ENCODE measurements at regions not wholly inside any gene's neighbourhood (a gene's known extent, or its start where the extent isn't known, plus 50 kb on each side); places are given as distances from the start of the nearest gene placed in this dataset.
"Not testable (repeated sequence)": the region's sequence is repeated elsewhere in the genome, so short reads cannot be mapped to it uniquely, and the experiment has no call there.

DNA sequence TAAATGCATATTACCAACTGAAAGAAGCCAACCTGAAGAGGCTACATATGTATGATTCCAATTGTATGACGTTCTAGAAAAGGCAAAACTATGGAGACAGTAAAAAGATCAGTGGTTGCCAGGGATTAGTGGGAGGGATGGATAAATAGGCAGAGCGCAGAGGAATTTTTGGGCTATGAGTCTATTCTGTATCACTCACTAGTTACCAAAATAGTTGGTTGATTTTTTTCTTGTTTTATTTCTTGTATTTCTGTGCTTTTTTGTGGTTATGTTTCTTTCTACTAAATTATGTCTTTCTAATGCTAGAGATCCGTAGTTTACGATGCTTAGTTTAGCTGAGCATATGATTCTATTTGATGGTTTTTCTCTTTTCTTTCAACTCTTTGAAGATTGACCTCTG lies 277.9 kb upstream of the NBPF12 start:
- not testable (repeated sequence) for FAIRE-seq; DNase-seq (ENCODE audit: extremely low spot score, insufficient read length, low read depth)

DNA sequence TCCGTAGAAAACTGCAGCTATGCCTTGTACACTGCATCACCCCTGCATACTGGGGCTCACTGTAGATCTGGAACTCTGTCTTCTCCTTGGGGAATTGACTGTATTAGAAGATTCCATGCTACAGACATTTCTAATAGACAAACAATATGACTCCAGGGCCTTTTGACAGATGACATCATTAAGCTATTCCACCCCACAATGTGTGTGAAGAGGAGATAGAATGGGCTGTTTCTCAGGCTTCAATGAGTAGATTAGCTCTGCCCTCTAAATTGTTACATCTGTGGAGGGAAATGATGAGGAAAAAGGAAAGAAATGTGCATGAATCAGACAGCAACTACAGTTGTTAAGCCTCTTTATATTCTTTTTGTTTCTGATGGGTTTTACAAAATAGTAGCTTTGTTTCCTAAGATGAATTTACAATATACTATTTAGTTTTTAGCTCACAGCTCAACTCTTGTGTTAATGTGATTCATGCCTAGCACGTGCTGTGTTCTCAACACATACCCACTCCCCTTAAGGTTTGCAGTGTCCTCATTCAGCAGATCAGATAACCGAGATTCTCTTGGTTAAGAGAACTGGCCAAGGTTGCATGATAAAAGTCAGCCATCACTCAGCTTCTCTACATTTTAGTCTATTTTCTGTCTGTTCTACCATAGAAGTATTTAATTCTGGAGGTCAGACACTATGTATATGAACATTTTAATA lies 281.6 kb upstream of the NBPF12 start:
- not testable (repeated sequence) for FAIRE-seq; DNase-seq (ENCODE audit: extremely low spot score, insufficient read length, low read depth)

DNA sequence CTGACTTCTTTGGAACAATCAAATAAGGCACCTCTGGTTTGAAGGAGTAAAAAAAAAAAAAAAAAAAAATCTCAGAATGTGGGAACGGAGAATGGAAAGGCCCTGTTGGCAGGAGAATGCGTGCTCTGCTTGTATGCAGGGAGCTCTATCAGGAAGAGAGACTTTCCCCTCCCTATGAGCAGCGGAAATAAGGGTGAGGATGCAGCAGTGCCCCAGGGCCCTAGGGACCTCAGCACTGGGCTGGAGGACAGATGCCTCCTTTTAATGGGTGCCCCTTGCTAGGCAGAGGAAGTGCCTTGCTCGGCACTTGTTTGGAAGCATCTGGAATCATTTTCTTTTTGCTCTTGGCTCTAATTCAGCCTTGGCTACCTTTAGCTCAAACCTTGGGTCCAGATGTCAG lies 283.4 kb upstream of the NBPF12 start:
- FAIRE-seq; DNase-seq (ENCODE audit: extremely low spot score, insufficient read length, low read depth): not testable (repeated sequence)

DNA sequence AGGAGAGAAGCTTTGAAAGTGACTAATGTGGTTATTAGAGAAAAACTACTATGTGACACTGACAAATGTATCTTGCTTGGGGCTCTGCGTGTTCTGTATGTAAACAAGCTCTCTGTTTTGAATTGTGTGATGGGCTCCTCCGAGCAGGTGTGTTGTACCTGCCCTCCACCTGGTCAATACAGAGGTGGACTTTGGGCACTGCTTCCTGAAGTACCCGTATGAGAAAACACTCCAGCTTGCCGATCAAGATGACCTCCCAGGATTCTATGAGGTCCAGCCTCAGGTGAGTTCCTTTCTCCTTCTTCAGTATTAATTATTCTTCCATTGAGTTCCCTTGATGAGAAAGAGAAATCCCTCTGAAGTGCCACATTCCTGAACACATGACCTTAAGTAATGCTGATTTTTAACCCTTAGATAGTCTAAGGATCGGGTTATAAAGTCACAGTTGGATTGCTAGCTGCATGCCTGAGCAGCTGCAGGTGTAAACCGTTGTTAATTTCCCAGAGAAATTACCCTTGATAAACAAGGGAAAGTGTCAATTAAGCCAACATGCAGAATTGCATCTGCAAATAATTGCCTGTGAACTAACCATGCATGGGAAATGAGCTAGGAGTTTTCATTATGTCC lies 292.0 kb upstream of the NBPF12 start:
- FAIRE-seq, result not testable (repeated sequence)

DNA sequence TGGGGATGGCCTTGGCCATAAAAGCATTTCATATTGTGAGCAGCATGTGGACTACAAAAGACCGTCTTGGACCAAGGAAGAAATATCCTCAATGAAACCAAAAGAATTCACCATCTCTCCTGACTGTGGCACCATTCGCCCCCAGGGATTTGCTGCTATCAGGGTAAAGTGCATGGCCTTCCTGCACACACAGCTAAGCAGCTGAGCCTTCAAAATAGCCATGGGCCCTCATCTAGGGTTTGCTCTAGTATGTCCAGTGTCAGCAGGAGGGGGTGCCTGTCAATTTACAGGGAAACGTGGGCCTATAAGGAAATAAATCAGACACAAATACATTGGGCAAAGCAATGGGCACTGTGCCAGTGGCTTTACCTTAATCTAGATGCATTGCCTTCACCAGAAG lies 296.6 kb upstream of the NBPF12 start:
- not testable (repeated sequence) for DNase-seq (ENCODE audit: extremely low spot score, insufficient read length, low read depth); FAIRE-seq

More for the DNA sequence above, 292.0 kb upstream of the NBPF12 start:
- DNase-seq (ENCODE audit: extremely low spot score, insufficient read length, low read depth), result not testable (repeated sequence)

DNA sequence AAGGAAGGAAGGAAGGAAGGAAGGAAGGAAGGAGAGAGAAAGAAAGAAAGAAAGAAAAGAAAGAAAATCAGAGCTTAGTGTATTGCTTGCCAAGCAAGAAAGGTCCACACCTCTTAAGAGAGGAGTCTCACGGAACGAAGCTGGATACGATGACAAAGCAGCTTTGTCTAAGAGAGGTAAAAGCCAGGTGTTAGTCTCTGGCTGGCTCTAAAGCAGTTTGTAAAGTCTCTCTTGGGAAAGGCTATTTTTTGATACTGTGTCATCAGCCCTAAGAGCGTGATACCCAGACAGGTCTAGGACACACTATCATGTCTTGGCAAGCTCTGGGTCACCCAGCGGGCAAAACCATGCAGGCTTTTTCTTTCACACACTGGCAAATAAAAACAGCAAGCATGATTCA lies 297.5 kb upstream of the NBPF12 start:
- DNase-seq (ENCODE audit: extremely low spot score, insufficient read length, low read depth); FAIRE-seq: not testable (repeated sequence)

DNA sequence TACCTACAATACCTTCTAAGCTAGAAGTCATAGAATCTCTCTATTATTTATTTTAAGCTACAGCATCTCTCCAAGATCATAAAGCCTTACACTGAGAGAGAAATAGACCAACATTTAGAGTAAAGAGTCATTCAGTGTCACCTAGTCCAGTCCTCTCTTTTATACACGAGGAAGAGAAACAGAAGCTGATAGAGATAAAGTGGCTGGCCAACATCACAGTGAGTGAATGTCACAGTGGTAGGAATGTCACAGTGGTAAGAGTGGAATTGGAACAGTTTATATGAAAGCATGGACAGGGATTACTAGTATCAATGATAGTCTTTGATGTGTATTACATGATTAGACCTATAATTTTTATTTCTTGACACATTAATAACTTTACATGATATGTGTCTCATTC lies 307.8 kb upstream of the NBPF12 start:
- FAIRE-seq; DNase-seq (ENCODE audit: extremely low spot score, insufficient read length, low read depth): not testable (repeated sequence)

DNA sequence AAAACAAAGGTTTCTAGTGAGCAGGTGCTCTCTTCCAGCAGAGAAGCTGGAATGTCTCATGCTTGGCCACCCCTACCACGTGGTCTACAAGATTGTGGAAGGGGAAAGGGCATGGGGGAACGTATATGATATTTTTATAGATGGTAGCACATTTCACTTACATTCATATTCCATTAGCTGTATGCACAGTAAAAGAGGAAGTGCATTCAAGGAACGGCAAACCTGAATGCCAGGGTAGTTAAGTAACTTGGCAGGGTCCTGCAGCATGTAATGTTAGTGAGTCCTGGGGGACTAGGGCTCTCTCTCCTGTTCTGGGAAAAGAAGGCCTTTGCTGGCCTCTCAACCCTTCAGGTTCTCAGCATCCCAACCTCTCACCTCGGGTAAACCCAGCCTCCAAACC lies 319.5 kb upstream of the NBPF12 start:
- FAIRE-seq; DNase-seq (ENCODE audit: extremely low spot score, insufficient read length, low read depth): not testable (repeated sequence)

DNA sequence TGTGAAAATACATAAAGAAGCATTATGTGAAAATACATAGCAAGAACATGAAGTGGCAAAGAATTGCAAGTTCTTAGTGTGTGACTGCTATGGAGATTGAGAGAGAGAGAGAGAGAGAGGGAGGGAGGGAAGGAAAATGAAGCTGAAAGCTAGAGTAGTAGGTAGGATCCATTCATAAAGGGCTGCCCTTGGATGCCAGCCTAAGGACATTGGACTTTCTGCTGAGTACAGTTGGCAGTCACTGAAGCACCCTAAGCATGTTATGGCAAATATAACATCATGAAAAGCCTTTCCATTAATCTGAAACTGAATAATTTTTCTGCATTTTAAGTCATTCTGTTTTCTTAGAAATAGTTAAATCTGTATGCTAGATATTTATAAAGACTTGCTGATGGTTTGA lies 333.4 kb upstream of the NBPF12 start:
- FAIRE-seq; DNase-seq (ENCODE audit: extremely low spot score, insufficient read length, low read depth): not testable (repeated sequence)

DNA sequence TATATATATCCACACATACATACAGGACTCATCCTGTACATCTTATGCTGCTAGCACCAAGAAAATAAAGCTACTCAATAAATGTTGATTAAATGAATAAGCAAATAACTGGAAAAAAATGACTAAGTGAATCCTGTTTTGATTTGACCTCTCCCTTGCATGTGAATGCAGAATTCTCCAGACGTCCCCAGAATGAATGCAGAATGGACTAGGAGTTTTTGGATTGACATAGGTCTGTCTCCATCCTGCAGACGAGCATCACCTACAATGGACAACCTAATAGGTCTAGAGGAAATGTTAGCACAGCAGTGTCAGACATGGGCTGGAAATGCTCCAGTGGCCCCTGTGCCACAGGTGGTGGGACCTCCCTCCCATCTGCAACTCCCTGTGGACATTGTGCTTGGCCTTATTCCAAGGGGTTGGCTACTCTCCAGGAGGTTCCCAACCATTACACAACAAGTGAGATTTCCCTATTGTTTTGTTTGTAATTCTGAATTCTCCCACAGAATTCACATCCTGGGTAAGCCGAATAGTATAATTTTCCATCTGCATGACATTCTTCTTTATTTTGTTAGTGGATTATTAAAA lies 337.3 kb upstream of the NBPF12 start:
- not testable (repeated sequence) for DNase-seq (ENCODE audit: extremely low spot score, insufficient read length, low read depth); FAIRE-seq

DNA sequence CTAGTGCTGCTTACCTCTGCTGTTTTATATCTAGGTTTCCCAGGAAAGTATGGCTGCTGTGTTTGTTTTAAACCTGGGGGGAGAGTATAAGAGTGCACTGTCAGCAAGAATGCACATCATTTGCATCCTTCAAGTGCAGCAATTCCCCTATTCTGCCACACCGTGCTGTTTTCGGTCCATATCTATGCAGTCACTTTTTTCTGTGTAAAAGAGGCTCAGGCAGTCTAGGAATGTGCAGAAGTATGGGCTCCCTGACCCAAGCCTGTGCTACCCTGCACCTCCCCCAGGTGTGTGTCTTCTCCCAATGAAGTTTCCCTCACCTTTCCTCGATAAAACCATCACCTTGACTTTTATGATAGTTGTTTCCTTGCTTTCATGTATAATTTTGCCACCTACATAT lies 338.2 kb upstream of the NBPF12 start:
- FAIRE-seq; DNase-seq (ENCODE audit: extremely low spot score, insufficient read length, low read depth): not testable (repeated sequence)

DNA sequence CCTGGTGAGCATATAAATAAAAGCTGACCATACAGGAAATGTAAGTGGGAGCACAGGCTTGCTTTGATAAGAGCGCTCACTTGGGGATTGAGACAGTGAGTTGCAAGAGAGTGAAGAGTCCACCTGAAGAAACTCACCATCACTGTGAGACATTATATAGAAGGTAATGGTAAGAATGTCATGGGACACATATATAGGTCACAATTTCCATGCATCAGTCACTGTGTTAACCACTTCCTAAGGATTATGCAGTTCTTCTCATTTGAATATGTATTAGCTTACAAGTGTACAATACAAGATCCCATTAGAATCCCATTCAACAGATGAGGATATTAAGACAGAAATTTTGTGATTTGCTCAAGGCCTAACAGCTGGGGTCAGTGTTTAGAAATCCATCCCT lies 352.4 kb upstream of the NOTCH2NLA start:
- FAIRE-seq, result not testable (repeated sequence)

DNA sequence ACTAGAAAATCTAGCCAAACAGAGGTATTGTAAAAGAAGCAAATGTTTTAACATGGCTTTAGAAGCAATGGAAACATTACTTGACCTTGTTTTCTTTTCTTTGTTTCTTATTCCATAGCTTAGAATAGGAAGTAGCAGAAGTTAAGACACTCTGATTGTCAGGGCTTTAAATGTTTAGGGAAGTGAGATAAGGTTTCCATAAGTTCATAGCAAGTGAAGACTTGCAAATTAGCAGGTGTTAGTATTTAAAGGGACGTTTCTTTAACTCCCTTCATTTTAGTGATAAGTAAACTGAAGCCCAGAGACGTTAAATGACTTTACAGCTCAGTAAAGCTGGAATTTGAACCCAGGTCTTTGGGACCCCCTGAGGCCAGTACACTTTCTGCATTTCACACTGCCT lies 338.7 kb upstream of the NOTCH2NLA start:
- DNase-seq (ENCODE audit: extremely low spot score, insufficient read length, low read depth); FAIRE-seq: not testable (repeated sequence)

More for the DNA sequence above, 352.4 kb upstream of the NOTCH2NLA start:
- not testable (repeated sequence) for DNase-seq (ENCODE audit: extremely low spot score, insufficient read length, low read depth)

DNA sequence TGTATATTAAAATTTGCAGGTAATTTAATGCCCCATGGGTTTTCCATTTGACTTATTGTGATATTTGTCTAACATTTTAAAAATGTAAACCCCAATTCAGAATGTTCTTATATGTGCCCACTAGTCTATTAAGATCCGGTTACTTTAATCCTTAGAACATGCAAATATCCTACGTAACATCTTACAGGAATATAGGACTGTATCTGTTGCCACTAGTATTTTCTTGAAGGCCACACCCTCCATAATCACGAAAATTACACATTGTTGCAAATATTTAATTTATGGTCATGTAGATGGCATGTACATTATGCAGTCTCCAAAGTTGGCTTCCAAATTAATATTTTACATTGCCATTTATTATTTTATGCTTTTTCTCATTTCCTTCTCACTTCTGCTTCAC lies 329.2 kb upstream of the NOTCH2NLA start:
- not testable (repeated sequence) for FAIRE-seq; DNase-seq (ENCODE audit: extremely low spot score, insufficient read length, low read depth)

DNA sequence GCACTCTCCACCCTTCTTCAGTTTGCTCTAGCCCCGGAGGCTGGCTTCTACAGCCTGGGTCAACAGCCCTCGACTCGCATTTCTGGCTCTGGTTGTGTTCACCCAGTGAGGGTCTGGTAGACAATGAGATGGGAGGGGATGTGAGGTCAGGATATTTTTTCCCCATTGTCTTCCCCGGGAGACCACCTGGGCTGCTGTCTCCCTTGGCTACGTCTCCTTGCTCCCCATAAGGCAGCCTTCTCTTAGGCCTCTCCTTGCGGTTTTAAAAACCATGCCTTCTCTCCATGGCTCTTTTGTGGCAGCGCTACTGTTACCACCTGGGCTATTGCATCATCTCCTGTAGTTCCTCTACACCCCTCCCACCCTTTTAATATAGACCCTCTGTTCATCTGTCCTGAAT lies 327.6 kb upstream of the NOTCH2NLA start:
- DNase-seq (ENCODE audit: extremely low spot score, insufficient read length, low read depth); FAIRE-seq: not testable (repeated sequence)

DNA sequence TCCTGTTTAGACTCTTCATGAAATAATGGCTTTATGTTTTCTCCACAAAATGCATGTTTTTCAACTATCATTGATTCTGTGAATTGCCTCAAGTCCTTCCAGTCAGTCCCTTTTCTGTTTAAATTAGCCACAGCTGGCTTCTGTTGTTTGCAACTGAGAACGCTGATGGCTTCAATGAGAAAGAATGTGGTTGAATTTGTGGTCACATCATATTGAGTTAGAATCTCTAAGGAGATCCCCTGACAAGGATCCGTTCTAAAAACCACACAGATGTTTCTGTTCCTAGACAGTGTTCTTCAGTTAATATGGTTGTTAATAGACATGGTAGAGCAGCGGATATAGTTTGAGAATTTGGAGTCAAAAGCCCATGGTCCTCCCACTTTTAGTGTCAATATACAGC lies 323.6 kb upstream of the NOTCH2NLA start:
- DNase-seq (ENCODE audit: extremely low spot score, insufficient read length, low read depth); FAIRE-seq: not testable (repeated sequence)

DNA sequence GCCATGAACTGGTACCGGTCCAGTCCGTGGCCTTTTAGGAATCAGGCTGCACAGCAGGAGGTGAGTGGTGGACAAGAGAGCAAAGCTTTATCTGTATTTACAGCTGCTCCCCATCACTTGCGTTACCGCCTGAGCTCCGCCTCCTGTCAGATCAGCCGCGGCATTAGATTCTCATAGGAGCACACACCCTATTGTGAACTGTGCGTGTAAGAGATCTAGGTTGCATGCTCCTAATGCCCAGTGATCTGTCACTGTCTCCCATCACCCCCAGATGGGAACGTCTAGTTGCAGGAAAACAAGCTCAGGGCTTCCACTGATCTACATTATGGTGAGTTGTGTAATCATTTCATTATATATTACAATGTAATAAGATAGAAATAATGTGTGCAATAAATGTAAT lies 319.9 kb upstream of the NOTCH2NLA start:
- DNase-seq (ENCODE audit: extremely low spot score, insufficient read length, low read depth); FAIRE-seq: not testable (repeated sequence)

DNA sequence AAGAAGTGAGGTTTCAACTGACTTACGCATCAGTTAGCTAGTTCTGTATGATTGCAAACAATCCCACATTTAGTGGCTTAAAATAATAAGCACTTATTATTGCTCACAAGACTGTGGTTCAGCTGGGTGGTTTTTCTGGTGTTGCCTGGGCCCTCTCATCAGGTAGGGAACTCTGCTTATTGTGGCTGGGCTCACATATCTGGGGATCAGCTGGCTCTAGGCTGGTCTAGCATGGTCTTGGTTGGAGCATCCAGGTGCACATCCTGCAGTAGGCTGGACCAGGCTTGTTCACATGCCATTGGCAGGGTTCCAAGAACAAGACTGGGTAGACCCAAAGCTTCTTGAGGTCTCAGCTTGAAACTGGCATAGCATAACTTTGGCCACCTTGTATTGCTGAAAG lies 317.4 kb upstream of the NOTCH2NLA start:
- not testable (repeated sequence) for DNase-seq (ENCODE audit: extremely low spot score, insufficient read length, low read depth); FAIRE-seq

DNA sequence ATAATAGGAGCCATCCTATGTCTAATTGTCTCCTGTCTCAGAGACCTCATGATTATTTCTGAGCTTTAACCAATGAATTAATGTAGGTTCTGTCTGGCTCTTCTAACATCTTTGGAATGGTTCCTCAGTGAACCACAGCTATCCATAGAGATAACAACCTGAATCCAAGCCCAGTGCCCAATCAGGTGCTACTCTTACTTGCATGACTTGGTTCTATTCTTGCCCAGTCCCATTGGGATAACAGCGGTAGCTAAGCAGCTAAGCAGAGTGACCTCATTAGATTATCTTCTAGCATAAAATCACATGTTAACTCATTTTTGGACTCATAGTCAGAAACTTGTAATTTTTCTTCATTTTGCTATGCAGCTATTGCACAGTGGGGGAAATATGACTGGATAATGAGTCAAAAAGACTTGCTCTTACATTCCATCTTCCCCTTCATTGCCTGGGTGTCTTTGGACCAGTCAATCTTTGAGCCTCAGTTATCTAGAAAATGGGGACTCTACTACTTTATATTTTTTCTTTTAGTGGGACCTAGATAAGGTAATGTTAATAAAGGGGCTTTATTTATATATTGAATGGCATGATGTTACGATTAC lies 309.1 kb upstream of the NOTCH2NLA start:
- DNase-seq (ENCODE audit: extremely low spot score, insufficient read length, low read depth); FAIRE-seq: not testable (repeated sequence)

DNA sequence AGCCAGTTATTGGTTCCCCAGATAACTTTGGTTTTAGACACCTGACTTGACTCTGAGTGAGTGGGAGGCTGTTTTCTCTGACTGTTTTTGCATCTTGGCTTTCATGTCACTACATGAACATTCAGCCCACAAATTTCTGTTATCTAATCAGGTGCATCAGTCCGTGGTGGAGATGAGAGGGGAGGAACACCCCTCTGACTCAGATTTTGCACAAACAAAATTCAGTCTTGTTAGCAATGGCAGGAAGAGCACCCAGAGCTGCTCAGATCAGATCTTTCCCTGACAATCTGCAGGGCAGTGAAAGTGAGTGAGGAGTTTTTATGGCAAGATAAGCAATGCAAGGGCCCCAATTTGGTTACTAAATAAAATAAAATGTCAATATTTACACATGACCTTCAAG lies 307.2 kb upstream of the NOTCH2NLA start:
- DNase-seq (ENCODE audit: extremely low spot score, insufficient read length, low read depth); FAIRE-seq: not testable (repeated sequence)
